H9 (cell line): ENCODE measurements at regions not wholly inside any gene's neighbourhood (a gene's known extent, or its start where the extent isn't known, plus 50 kb on each side); places are given as distances from the start of the nearest gene placed in this dataset.

Source experiments
- DNase-seq: peaks from one replicate; pipeline ENCODE4 v3.0.0-alpha.2; 2017
- H2AFZ ChIP-seq: one replicate; pipeline ENCODE4 v1.6.1; 2013; ENCODE audit warnings: mild to moderate bottlenecking, low read length, control low read depth, moderate library complexity
- H2AK5ac ChIP-seq: 2 replicates; pipeline ENCODE4 v1.6.1; 2013; ENCODE audit warnings: low read length, control low read depth, mixed read lengths; ENCODE audit not compliant: insufficient read length
- H2BK120ac ChIP-seq: one replicate; pipeline ENCODE4 v1.6.1; 2013; ENCODE audit warnings: low read depth, mild to moderate bottlenecking, low read length, control low read depth, inconsistent platforms; ENCODE audit not compliant: poor library complexity, severe bottlenecking
- H2BK12ac ChIP-seq: 2 replicates; pipeline ENCODE4 v1.6.1; 2013; ENCODE audit warnings: low read length, control low read depth, mixed read lengths, low read depth; ENCODE audit not compliant: insufficient read length
- H2BK15ac ChIP-seq: 2 replicates; pipeline ENCODE4 v1.6.1; 2013; ENCODE audit warnings: low read depth, low read length, control low read depth
- H2BK20ac ChIP-seq: one replicate; pipeline ENCODE4 v1.6.1; 2013; ENCODE audit warnings: low read depth, mild to moderate bottlenecking, low read length, control low read depth, inconsistent platforms; ENCODE audit not compliant: poor library complexity, severe bottlenecking
- H2BK5ac ChIP-seq: 2 replicates; pipeline ENCODE4 v1.6.1; 2013; ENCODE audit warnings: low read length, control low read depth, mixed read lengths; ENCODE audit not compliant: insufficient read length
- H3K14ac ChIP-seq: 2 replicates; pipeline ENCODE4 v1.6.1; 2013; ENCODE audit warnings: low read length, control low read depth; ENCODE audit not compliant: insufficient read depth
- H3K18ac ChIP-seq: 2 replicates; pipeline ENCODE4 v1.6.1; 2013; ENCODE audit warnings: low read depth, mild to moderate bottlenecking, mixed read lengths, low read length, control low read depth; ENCODE audit not compliant: insufficient read length
- H3K23ac ChIP-seq: 2 replicates; pipeline ENCODE4 v1.6.1; 2013; ENCODE audit warnings: low read length, control low read depth, mixed read lengths, low read depth; ENCODE audit not compliant: insufficient read length
- H3K23me2 ChIP-seq: 2 replicates; pipeline ENCODE4 v1.6.1; 2013; ENCODE audit warnings: low read depth, mild to moderate bottlenecking, mixed read lengths, low read length, control low read depth; ENCODE audit not compliant: insufficient read length, poor library complexity, severe bottlenecking
- H3K27ac ChIP-seq: 2 replicates; pipeline ENCODE4 v1.5.1; 2013; ENCODE audit warnings: low read length, control low read depth, mixed read lengths, low read depth; ENCODE audit not compliant: insufficient read length
- H3K27me3 ChIP-seq: 2 replicates; pipeline ENCODE4 v1.6.1; 2013; ENCODE audit warnings: low read length, control low read depth, inconsistent platforms; ENCODE audit not compliant: insufficient read depth
- H3K4ac ChIP-seq: 2 replicates; pipeline ENCODE4 v1.6.1; 2013; ENCODE audit warnings: low read depth, mild to moderate bottlenecking, control low read depth, inconsistent platforms, low read length, moderate library complexity
- H3K4me1 ChIP-seq: 2 replicates; pipeline ENCODE4 v1.6.1; 2013; ENCODE audit warnings: low read length, control low read depth, inconsistent platforms; ENCODE audit not compliant: insufficient read depth
- H3K4me2 ChIP-seq: 2 replicates; pipeline ENCODE4 v1.6.1; 2013; ENCODE audit warnings: low read length, control low read depth, mixed read lengths; ENCODE audit not compliant: insufficient read length, insufficient read depth
- H3K56ac ChIP-seq: 2 replicates; pipeline ENCODE4 v1.6.1; 2013; ENCODE audit warnings: low read depth, mild to moderate bottlenecking, mixed read lengths, low read length, control low read depth; ENCODE audit not compliant: insufficient read length
- H3K79me1 ChIP-seq: 2 replicates; pipeline ENCODE4 v1.6.1; 2013; ENCODE audit warnings: low read depth, mild to moderate bottlenecking, moderate library complexity, low read length, control low read depth, inconsistent platforms; ENCODE audit not compliant: insufficient read depth, poor library complexity, severe bottlenecking
- H3K79me2 ChIP-seq: 2 replicates; pipeline ENCODE4 v1.6.1; 2013; ENCODE audit warnings: low read length, control low read depth, inconsistent platforms; ENCODE audit not compliant: insufficient read depth
- H3K9ac ChIP-seq: 2 replicates; pipeline ENCODE4 v1.6.1; 2013; ENCODE audit warnings: low read length, control low read depth, mixed read lengths; ENCODE audit not compliant: insufficient read length; ENCODE audit errors: extremely low read depth
- H3K9me3 ChIP-seq: one replicate; pipeline ENCODE4 v1.6.1; 2013; ENCODE audit warnings: low read depth, low read length, inconsistent platforms; ENCODE audit not compliant: control insufficient read depth
- H3T11ph ChIP-seq: one replicate; pipeline ENCODE4 v1.6.1; 2013; ENCODE audit warnings: mild to moderate bottlenecking, low read length, control low read depth, inconsistent platforms
- H4K20me1 ChIP-seq: one replicate; pipeline ENCODE4 v1.6.1; 2013; ENCODE audit not compliant: control insufficient read depth, insufficient read length, insufficient read depth
- H4K5ac ChIP-seq: 2 replicates; pipeline ENCODE4 v1.6.1; 2013; ENCODE audit warnings: low read depth, mild to moderate bottlenecking, mixed read lengths, low read length, control low read depth; ENCODE audit not compliant: insufficient read length
- H4K8ac ChIP-seq: replicated peaks from 2 replicates; pipeline ENCODE4 v1.6.1; 2013; ENCODE audit warnings: low read length, control low read depth, mixed read lengths, low read depth; ENCODE audit not compliant: insufficient read length
- H4K91ac ChIP-seq: 2 replicates; pipeline ENCODE4 v1.6.1; 2013; ENCODE audit warnings: low read depth, mild to moderate bottlenecking, moderate library complexity, mixed read lengths, low read length, control low read depth; ENCODE audit not compliant: insufficient read length
- H3K27ac Mint-ChIP-seq, 3 experiments: 2 replicates in 2 of 3; 3 replicates in 1 of 3; pipeline ENCODE4 v1.8.0; 2020 to 2021; ENCODE audit warnings: mixed read lengths in 3 of 3, mild to moderate bottlenecking in 1 of 3, moderate library complexity in 1 of 3
- H3K27me3 Mint-ChIP-seq: 2 replicates; pipeline ENCODE4 v1.8.0; 2021; ENCODE audit warnings: low read depth, mild to moderate bottlenecking, moderate library complexity, mixed read lengths
- H3K36me3 Mint-ChIP-seq, 3 experiments: 2 replicates in 2 of 3; 3 replicates in 1 of 3; pipeline ENCODE4 v1.8.0; 2020 to 2021; ENCODE audit warnings: low read depth in 3 of 3, mixed read lengths in 3 of 3; ENCODE audit not compliant: insufficient read depth in 1 of 3
- H3K4me1 Mint-ChIP-seq, 2 experiments: 2 replicates each; pipeline ENCODE4 v1.8.0; 2020; ENCODE audit warnings: mixed read lengths in 2 of 2
- H3K4me3 Mint-ChIP-seq, 2 experiments: 2 replicates in 1 of 2; 3 replicates in 1 of 2; pipeline ENCODE4 v1.8.0; 2020 to 2021; ENCODE audit warnings: mild to moderate bottlenecking in 2 of 2, mixed read lengths in 2 of 2, moderate library complexity in 1 of 2
- H3K9me3 Mint-ChIP-seq, 2 experiments: 2 replicates in 1 of 2; 3 replicates in 1 of 2; pipeline ENCODE4 v1.8.0; 2020; ENCODE audit warnings: mild to moderate bottlenecking in 2 of 2, mixed read lengths in 2 of 2, moderate library complexity in 1 of 2
- WGBS: extraction: QIAGEN DNeasy Blood & Tissue Kit; methylation state at CpG from one replicate; pipeline ENCODE4 v1.1.7; 2013; ENCODE audit warnings: missing lambda C conversion rate, low lambda C conversion rate, mixed read lengths; ENCODE audit not compliant: insufficient read length; ENCODE audit errors: extremely low coverage; 5-methylcytosine and 5-hydroxymethylcytosine counted together
- TF ChIP-seq, protein P1 (sequence below): fragments of 200-600 bp; sonication (generic); conservative IDR thresholded peaks from 3 replicates; pipeline ENCODE4 v1.8.0; 2021; ENCODE audit warnings: antibody characterized with exemption, mild to moderate bottlenecking

DNA sequence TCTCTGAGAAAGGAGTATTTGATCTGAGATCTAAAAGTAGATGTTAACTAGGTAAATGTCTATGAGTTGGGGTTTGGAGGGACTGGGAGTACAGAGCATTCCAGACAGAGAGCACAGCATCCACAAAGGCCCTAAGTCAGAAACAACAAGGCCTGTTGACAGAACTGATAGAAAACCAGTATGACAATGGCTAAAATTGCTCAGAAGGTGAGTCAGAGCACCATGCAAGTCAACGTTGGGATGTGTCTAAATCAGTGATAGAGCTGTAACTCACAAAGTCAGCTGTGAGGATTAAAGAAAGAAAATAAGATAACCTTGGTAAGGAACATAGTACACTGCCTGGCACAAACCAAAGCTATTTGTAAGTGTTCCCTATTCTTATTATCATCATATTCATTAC lies 124.0 kb downstream of the CETN3 start:
- H3K4me1 Mint-ChIP-seq = peaks cover 7% of the 10 kb centered on the region in 2 experiments
- no peak overlapping the region for H3K27ac Mint-ChIP-seq
- Histone ChIP-seq H4K5ac (no peak overlapping the region), H2BK15ac (no peak overlapping the region), H3K9me3 (no peaks in the 10 kb centered on the region), H2AFZ (no peak overlapping the region), H3K79me1 (no peaks in the 10 kb centered on the region), H2BK20ac (no peak overlapping the region), H3K23ac (no peak overlapping the region), H2AK5ac (no peak overlapping the region), H3K18ac (no peak overlapping the region), H3K4me2 (no peak overlapping the region), H3K27ac (no peak overlapping the region), H4K91ac (no peak overlapping the region), H4K20me1 (no peaks in the 10 kb centered on the region), H4K8ac (no peak overlapping the region), H3K4ac (no peak overlapping the region), H3K23me2 (no peaks in the 10 kb centered on the region), H2BK12ac (no peak overlapping the region), H3K9ac (no peak overlapping the region), H2BK5ac (no peak overlapping the region), H2BK120ac (no peak overlapping the region), H3K27me3 (no peaks in the 10 kb centered on the region), H3K4me1 (no peaks in the 10 kb centered on the region; the same call in 1 of the 2 replicates), H3K79me2 (no peaks in the 10 kb centered on the region), H3K14ac (no peak overlapping the region), H3K56ac (no peak overlapping the region), H3T11ph (no peak overlapping the region)
- H3K4me3 Mint-ChIP-seq = no peak overlapping the region
- DNase-seq = no peak
- TF ChIP-seq, protein P1, sequence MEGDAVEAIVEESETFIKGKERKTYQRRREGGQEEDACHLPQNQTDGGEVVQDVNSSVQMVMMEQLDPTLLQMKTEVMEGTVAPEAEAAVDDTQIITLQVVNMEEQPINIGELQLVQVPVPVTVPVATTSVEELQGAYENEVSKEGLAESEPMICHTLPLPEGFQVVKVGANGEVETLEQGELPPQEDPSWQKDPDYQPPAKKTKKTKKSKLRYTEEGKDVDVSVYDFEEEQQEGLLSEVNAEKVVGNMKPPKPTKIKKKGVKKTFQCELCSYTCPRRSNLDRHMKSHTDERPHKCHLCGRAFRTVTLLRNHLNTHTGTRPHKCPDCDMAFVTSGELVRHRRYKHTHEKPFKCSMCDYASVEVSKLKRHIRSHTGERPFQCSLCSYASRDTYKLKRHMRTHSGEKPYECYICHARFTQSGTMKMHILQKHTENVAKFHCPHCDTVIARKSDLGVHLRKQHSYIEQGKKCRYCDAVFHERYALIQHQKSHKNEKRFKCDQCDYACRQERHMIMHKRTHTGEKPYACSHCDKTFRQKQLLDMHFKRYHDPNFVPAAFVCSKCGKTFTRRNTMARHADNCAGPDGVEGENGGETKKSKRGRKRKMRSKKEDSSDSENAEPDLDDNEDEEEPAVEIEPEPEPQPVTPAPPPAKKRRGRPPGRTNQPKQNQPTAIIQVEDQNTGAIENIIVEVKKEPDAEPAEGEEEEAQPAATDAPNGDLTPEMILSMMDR = no peak
- H3K27me3 Mint-ChIP-seq = no peaks in the 10 kb centered on the region
- no peaks in the 10 kb centered on the region for H3K36me3 Mint-ChIP-seq
- no peaks in the 10 kb centered on the region for H3K9me3 Mint-ChIP-seq
- WGBS = no CpG with 5 or more reads among the region's 1 CpG
